Calu3 (cell line): ENCODE measurements at regions not wholly inside any gene's neighbourhood (a gene's known extent, or its start where the extent isn't known, plus 50 kb on each side); places are given as distances from the start of the nearest gene placed in this dataset.

ENCODE experiments used
- BruUV-seq: library from RNA; stranded (reverse); fragments of 400-500 nt; replicated peaks from 2 replicates; lab custom pipeline; 2021; lab: Mats Ljungman, UMichigan
- CTCF ChIA-PET: fragments of 300-600 bp; sonication (Branson Sonifier 250); formaldehyde crosslinking; loops from one replicate; lab custom pipeline; 2022; ENCODE audit warnings: antibody characterized with exemption; lab: Charles Lee
- DNase-seq: peaks from one replicate; pipeline ENCODE4 v3.0.0; 2022
- H3K27ac Mint-ChIP-seq: one replicate; pipeline ENCODE4 v1.8.0; 2022; ENCODE audit warnings: mixed read lengths; ENCODE audit not compliant: unreplicated experiment
- H3K27me3 Mint-ChIP-seq: one replicate; pipeline ENCODE4 v1.8.0; 2022; ENCODE audit warnings: mixed read lengths; ENCODE audit not compliant: unreplicated experiment
- H3K36me3 Mint-ChIP-seq: one replicate; pipeline ENCODE4 v1.8.0; 2022; ENCODE audit warnings: mild to moderate bottlenecking, moderate library complexity, mixed read lengths; ENCODE audit not compliant: insufficient read depth, unreplicated experiment
- H3K4me1 Mint-ChIP-seq: one replicate; pipeline ENCODE4 v1.8.0; 2022; ENCODE audit warnings: mild to moderate bottlenecking, low read depth, mixed read lengths; ENCODE audit not compliant: unreplicated experiment
- H3K4me3 Mint-ChIP-seq: one replicate; pipeline ENCODE4 v1.8.0; 2022; ENCODE audit warnings: mild to moderate bottlenecking, low read depth, moderate library complexity, mixed read lengths; ENCODE audit not compliant: unreplicated experiment
- H3K9me3 Mint-ChIP-seq: one replicate; pipeline ENCODE4 v1.8.0; 2022; ENCODE audit warnings: low read depth, mixed read lengths; ENCODE audit not compliant: unreplicated experiment
- intact Hi-C: fragments of 100-400 bp; cut with micrococcal nuclease; formaldehyde crosslinking; loops from one replicate; pipeline ENCODE4 v1.10.0; 2022; ENCODE audit not compliant: unreplicated experiment
- TF ChIP-seq, protein P1 (sequence below): fragments of 200-600 bp; IDR thresholded peaks from one replicate; pipeline ENCODE4 v1.8.0; 2022; ENCODE audit warnings: antibody characterized with exemption; ENCODE audit not compliant: unreplicated experiment

DNA sequence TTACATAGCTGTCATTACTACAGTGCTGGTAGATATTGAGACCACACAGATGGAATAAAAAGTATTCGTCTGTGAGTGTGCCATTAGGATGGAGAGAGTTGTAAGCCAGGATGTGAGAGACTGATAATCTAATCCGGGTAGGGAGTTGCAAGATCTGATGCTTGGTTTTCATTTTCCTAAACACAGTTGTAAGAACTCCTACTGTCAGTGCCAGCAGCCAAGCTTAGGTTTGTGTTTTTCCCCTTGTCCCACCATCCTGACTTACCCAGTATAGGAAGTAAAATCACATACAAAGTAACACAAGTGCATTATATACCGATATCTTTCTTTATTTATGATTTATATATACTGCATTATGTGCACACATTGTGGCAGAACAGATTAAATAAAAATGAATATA is 726.4 kb upstream of the PCDH20 start:
- TF ChIP-seq, protein P1, sequence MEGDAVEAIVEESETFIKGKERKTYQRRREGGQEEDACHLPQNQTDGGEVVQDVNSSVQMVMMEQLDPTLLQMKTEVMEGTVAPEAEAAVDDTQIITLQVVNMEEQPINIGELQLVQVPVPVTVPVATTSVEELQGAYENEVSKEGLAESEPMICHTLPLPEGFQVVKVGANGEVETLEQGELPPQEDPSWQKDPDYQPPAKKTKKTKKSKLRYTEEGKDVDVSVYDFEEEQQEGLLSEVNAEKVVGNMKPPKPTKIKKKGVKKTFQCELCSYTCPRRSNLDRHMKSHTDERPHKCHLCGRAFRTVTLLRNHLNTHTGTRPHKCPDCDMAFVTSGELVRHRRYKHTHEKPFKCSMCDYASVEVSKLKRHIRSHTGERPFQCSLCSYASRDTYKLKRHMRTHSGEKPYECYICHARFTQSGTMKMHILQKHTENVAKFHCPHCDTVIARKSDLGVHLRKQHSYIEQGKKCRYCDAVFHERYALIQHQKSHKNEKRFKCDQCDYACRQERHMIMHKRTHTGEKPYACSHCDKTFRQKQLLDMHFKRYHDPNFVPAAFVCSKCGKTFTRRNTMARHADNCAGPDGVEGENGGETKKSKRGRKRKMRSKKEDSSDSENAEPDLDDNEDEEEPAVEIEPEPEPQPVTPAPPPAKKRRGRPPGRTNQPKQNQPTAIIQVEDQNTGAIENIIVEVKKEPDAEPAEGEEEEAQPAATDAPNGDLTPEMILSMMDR: no peak
- BruUV-seq: no TSS peak
- no peaks in the 10 kb centered on the region for H3K27me3 Mint-ChIP-seq
- no peaks in the 10 kb centered on the region for H3K4me1 Mint-ChIP-seq
- DNase-seq: no peak
- CTCF ChIA-PET: interaction anchor here (0.7 kb wide), 1 partner anchor 10 kb away, joined by 4 read pairs; no protein-coding TSS in a partner anchor
- no peak overlapping the region for H3K4me3 Mint-ChIP-seq
- intact Hi-C loops: no loop called here
- peaks cover 4% of the 10 kb centered on the region for H3K9me3 Mint-ChIP-seq
- no peak overlapping the region for H3K27ac Mint-ChIP-seq
- no peaks in the 10 kb centered on the region for H3K36me3 Mint-ChIP-seq

DNA sequence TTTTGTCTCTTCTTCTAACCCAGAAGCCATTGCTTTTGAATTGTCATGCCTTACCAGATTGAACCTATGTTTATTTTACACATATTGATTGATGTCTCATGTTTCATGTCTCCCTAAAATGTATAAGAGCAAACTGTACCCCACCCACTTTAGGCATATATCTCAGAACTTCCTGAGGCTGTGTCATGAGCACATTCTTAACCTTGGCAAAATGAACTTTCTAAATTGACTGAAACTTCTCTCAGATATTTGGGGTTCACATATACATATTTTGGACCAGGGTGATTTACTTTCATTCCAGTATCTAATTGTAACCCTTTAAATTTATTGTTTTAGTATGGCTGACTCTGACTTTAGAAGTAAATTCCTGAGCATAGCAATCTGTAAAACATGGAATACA is 723.9 kb upstream of the PCDH20 start:
- DNase-seq: no peak
- Mint-ChIP-seq H3K36me3 (no peaks in the 10 kb centered on the region), H3K4me3 (no peak overlapping the region), H3K27me3 (no peaks in the 10 kb centered on the region), H3K27ac (no peak overlapping the region), H3K4me1 (no peaks in the 10 kb centered on the region), H3K9me3 (peaks cover 4% of the 10 kb centered on the region)
- CTCF ChIA-PET: no interaction called here
- no TSS peak for BruUV-seq
- intact Hi-C loops: no loop called here
- TF ChIP-seq, protein P1: no peak

DNA sequence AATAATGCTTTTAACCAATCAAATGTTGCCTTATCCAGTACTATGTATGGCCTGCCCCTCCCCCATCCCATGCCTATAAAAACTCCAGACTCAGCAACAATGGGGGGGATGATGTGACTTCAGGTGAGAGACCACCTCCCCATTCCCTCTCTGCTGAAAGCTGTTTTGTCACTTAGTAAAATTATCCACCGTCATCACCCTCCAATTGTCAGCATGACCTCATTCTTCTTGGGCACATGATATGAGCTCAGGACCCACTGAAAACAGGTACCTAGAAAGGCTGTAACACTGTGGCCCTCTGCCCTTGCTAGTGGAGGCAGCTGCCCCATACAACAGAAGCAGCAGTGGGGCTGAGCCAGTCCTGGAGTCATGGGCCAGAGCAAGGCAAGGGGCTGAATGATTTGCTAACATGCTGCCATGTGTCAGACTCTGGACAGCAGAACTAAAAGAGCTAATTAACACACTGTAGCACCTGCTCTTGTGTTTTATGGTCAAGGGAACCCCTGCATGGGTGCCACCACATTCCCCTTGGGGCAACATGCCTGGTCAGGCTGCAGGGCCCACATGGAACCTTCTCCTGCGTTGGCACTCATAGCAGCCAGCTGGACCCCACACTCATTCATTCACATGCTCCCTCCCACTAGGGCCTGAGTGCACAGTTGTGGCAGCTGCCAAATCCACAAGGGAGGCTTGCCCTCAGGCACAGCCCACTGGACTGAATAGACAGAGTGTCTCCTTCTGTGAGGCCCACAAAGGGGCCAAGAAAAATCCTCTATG is 722.2 kb upstream of the PCDH20 start:
- TF ChIP-seq, protein P1: no peak
- H3K9me3 Mint-ChIP-seq: peaks cover 4% of the 10 kb centered on the region
- H3K4me1 Mint-ChIP-seq: no peaks in the 10 kb centered on the region
- H3K27ac Mint-ChIP-seq: no peak overlapping the region
- no peaks in the 10 kb centered on the region for H3K27me3 Mint-ChIP-seq
- CTCF ChIA-PET: no interaction called here
- no peak for DNase-seq
- H3K4me3 Mint-ChIP-seq: no peak overlapping the region
- no TSS peak for BruUV-seq
- H3K36me3 Mint-ChIP-seq: no peaks in the 10 kb centered on the region
- intact Hi-C loops: no loop called here

DNA sequence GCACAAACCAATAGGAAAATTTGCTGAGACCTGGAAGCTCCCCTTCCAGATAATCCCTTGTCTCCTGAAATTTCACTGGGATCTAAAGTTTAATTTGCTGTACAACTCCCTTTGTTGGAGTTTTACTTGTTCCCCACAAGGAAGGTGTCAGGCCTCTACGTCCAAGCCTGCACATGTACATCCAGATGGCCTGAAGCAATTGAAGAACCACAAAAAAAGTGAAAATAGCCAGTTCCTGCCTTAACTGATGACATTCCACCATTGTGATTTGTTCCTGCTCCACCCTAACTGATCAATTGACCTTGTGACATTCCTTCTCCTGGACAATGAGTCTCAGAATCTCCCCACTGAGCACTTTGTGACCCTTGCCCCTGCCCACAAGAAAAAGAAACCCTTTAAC is 716.0 kb upstream of the PCDH20 start:
- intact Hi-C loops: no loop called here
- H3K27me3 Mint-ChIP-seq: no peaks in the 10 kb centered on the region
- H3K27ac Mint-ChIP-seq: no peak overlapping the region
- TF ChIP-seq, protein P1: no peak
- CTCF ChIA-PET: no interaction called here
- no peaks in the 10 kb centered on the region for H3K4me1 Mint-ChIP-seq
- no peak for DNase-seq
- no peak overlapping the region for H3K4me3 Mint-ChIP-seq
- H3K36me3 Mint-ChIP-seq: no peaks in the 10 kb centered on the region
- no TSS peak for BruUV-seq
- no peaks in the 10 kb centered on the region for H3K9me3 Mint-ChIP-seq
